DMS 273 treated with DMSO at 0.1 percent for 48 hours (cell line): ENCODE measurements at regions not wholly inside any gene's neighbourhood (a gene's known extent, or its start where the extent isn't known, plus 50 kb on each side); places are given as distances from the start of the nearest gene placed in this dataset.
"Not testable (repeated sequence)": the region's sequence is repeated elsewhere in the genome, so short reads cannot be mapped to it uniquely, and the experiment has no call there.

Source experiments
- DNase-seq: peaks from one replicate; lab custom pipeline; 2025; lab: John Stamatoyannopoulos, UW

DNA sequence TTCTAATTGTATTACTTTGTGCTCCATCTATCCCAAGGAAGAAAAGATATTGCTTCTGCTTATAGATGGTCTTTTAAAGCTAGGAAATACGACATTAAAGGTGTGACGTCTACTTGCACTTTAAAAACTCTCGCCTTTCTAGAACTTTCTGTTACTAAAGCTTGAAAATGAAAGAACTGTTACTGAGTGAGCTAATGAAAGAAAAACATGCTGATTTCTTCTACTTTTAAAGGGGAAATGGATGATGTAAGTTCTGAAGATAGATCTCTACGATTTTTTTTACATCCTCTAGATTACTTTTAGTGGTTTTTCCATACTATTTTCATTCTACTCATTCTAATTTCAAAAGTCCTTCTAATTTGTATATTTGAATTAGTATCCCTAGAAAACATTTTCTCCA lies 387.5 kb downstream of the USP25 start:
- no peak for DNase-seq

DNA sequence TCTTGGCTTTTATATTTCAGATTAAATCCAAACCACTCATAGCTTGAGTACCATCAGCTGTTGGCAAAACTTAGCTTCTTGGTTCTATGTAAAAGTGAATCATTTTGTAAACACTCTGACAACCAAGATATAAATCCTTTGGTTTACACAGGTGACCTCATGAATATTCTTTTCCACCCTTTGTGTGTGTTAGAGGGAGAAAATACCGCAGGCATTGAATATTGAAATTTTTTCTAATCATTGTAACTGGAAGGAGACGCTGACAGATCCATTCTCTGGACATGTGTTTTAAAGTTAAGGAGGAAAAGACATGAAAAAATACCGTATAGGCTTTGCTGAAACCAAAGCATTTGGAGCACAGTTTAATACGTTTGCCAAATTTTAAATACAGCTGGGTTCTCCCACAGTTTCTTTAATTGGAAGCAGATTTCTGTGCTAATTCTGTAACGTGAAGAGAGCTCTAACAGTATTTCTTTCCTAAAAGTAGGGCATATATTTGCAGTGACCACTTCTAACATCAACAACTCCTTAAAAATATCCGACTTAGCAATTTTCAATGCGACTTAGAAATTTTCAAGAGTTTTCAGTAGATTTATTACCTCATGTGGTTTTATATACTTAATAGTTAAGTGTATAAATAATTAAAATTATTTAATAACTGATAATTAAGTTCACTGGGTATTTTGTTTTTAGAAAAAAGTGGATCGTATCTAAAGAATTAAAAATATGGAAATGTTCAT lies 388.2 kb downstream of the USP25 start:
- no peak for DNase-seq

- DNase-seq, result no peak
These were observed 394.8 kb downstream of the USP25 start for GRCh38 chr21:16124378-16125138.

- no peak for DNase-seq
These were observed 395.5 kb downstream of the USP25 start for GRCh38 chr21:16125274-16125673.

DNA sequence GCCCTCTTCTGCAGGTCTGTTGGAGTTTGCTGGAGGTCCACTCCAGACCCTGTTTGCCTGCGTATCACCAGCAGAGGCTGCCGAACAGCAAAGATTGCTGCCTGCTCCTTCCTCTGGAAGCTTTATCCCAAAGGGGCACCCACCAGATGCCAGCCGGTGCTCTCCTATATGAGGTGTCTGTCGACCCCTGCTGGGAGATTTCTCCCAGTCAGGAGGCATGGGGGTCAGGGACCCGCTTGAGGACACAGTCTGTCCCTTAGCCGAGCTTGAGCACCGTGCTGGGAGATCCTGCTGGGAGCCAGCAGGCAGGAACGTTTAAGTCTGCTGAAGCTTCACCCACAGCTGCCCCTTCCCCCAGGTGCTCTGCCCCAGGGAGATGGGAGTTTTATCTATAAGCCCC lies 402.7 kb downstream of the USP25 start:
- DNase-seq, result not testable (repeated sequence)

DNA sequence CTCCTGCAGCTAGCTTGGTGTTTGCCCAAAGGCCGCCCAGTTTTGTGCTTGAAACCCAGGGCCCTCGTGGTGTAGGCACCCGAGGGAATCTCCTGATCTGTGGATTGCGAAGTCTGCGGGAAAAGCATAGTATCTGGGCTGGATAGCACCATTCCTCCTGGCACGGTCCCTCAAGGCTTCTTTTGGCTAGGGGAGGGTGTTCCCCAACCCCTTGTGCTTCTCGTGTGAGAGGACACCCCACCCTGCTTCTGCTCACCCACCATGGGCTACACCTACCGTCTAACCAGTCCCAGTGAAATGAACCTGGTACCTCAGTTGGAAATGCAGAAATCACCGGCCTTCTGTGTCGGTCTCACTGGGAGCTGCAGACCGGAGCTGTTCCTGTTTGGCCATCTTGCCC lies 403.5 kb downstream of the USP25 start:
- DNase-seq, result no peak

DNA sequence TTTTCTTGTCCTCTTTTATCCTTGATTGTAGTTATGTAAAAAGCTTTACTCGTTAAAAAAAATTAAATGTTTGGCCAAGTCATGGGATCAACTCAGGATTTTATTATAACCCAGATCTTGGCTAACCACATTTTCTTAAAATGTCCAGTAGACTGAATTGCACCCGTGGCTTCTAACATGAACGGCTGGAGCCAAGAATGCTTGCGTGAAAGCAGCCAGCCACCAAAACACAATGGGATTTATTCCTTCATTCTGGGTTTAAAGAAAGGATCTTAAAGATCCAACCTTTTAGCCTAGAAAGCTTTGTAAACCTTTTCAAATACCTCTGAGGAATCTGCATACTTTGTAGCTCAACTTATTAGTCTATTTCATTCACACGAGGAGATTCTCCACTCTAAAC lies 404.4 kb downstream of the USP25 start:
- no peak for DNase-seq

- DNase-seq, result no peak
These were observed 407.3 kb downstream of the USP25 start for GRCh38 chr21:16137106-16137505.

- DNase-seq, result no peak
These were observed 415.3 kb downstream of the USP25 start for GRCh38 chr21:16145052-16145451.

DNA sequence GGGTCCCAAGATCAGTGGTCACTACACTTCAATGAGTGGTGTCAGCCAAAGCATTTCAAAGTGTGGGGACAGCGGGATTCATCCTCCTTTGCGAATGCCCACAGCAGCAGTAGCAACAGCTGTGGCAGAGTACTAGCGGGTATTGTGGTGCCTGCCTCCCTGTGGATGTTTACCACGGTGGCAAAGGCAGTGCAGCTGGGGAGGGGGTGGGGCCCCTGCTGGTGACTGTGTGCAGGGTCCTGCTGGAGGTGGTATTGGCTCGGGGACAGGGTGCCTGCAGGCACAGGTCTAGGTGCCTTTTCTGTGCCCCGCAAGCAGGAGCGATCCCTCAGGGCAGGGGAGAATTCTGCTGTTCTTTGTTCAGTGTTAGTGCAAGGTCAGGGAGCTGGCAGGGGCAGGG lies 415.7 kb downstream of the USP25 start:
- no peak for DNase-seq

DNA sequence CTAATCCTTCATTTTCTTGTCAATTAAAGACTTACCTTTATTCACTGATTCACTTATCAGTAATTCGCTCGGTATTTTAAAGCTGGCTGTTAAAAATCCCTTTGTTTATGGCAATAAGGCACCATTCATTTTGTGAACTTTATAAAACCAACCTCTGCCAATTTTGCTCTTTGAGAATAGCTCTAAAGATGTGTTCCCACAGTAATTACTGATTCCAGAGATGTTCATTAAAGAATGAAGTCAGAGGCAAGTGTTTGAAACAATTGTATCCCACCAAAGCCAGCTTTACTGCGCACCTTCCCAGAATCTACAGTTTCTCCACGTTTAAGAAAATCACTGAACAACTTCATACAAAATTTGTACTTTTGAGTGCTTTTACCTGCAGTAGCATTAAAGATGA lies 424.5 kb downstream of the USP25 start:
- DNase-seq, result no peak

GRCh38 chr21:16154951-16155635 lies 425.3 kb downstream of the USP25 start:
- no peak for DNase-seq

- DNase-seq, result no peak
These were observed 427.2 kb downstream of the USP25 start for GRCh38 chr21:16156841-16157489.

DNA sequence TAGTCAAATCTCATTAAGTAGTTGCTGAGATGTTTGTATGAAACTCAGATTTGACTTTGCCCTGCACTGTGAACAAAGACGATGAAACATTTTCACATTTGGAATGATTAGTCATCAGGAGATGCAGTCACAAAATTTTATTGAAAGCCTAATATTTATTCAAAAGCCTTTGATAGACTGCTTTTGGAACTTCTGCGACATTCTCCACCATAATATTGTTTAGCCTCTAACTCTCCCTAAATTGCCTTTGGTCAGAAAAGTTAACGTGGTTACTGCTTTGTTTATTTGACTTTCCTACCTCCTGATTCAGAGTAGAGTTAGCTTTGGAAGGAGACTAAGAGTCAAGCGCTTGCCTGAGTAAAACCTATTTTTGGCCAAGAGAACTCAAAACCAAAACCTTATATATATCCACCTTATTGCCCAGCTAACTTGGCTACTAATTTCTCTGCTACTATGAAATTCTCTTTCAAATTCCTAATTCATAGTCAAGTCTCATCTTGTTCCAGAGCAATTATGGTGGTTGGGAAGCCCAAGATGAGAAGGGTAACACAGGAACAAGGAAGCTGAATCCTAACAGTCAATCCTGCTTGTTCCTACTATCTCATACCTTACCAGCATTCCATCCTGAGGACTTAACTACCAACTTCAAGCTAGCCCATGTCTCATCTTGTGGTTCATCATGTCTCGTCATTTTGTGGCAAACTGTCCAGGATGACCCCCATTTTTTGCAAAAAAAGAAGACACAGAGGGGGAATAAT lies 429.6 kb downstream of the USP25 start:
- DNase-seq, result no peak

- no peak for DNase-seq
These were observed 430.2 kb downstream of the USP25 start for GRCh38 chr21:16159971-16160350.

DNA sequence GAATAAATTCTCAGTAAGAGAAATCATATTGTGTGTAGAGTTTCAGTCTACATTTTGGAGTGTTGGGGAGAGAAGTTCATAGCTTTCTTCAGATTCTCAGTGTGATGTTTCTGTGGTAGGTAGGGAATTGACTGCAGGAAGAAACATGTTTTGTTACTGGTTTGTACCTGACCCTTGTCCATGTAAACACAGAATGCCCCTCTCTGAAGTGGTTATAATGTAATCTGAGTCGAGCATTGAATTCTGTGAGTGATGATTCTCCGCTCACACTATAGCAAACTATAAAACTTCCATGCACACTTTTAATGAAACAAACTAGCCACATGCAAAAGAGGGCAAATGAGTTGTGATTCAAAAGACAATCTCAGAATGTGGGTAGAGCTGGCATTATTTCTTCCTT lies 433.2 kb downstream of the USP25 start:
- DNase-seq, result no peak

- no peak for DNase-seq
These were observed 439.3 kb downstream of the USP25 start for GRCh38 chr21:16169102-16169511.

DNA sequence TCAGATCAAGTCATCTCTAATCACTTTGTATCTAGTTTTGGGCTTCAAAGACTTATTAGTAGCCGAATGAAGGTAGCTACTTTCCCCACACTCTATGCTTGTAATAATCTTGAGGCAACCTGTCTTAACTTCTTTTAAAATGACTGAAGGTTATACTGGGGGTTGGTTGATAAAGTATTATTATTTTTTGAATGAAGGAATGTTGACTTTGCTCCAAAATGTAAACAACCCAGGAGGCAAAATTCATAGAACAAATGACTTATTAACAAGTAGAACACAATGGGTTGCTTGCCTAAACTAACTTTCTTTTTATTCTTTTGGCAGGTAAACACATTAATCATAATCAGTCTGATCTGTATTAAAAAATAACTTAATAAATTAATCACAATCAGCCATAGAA lies 440.0 kb downstream of the USP25 start:
- DNase-seq, result no peak

DNA sequence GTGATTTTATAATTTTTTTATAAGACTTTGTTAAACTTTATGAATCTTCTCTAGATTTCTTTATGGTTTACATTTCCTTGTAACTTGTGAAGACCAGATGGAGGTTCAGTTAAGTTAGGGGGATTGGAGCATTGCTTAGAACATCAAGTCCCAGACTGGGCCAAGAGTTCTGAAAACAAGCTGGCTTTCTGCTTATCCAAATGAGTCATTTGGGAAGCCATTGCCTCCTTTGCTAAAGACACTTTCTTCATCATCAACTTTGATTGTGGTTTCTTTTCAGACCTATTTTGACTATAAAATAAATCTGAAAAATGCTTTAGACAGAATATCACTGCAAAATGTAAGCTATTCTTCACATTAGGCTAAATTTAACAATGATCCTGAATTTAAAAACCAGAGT lies 446.8 kb downstream of the USP25 start:
- DNase-seq, result no peak

DNA sequence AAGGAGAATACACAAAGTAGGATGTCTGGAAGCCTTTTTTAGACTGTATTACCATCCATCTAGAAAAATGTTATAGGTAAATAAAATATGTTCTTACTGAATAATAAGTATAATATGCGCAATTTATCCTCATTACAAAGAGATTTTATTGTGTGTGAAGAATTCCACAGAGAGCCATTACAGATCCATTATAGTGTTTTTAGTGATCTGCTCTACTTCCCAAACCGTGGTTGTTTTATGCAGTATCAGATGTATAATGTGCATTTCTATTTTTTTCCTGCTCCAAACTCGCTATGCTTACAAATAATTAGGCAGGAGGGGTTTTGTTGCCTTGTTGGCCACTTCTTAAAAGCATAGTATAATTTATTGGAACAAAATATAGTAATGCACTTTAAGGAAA lies 447.8 kb downstream of the USP25 start:
- no peak for DNase-seq

DNA sequence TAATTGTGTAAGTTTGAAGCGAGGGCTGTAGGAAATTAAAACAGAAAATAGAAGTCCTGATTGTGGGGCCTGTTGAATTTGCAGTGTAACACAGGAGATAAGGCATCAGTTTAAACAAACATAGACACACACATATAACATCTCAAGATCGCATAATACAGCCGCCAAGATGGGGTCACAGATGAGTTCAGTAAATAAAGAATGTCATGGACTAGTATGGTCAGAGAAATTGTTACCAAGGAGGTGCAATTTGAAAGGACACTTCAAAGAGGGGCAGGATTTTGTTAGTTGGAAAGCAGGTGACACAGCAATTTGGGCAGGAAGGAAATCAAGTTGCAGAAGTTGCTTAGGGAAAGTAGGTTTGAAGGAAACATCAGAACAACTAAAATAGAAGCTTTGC lies 450.0 kb downstream of the USP25 start:
- no peak for DNase-seq

- no peak for DNase-seq
These were observed 450.8 kb downstream of the USP25 start for GRCh38 chr21:16180614-16181013.
